PC-3 (cell line): ENCODE measurements at regions not wholly inside any gene's neighbourhood (a gene's known extent, or its start where the extent isn't known, plus 50 kb on each side); places are given as distances from the start of the nearest gene placed in this dataset.

Experiments used
- CTCF ChIP-seq: fragments of 300-600 bp; sonication (generic); conservative IDR thresholded peaks from 2 replicates; pipeline ENCODE4 v1.5.1; 2017; ENCODE audit warnings: antibody characterized with exemption, low read depth, mild to moderate bottlenecking, low read length
- EZH2 ChIP-seq: fragments of 300-600 bp; sonication (generic); IDR thresholded peaks from one replicate; pipeline ENCODE4 v1.6.1; 2017; ENCODE audit warnings: antibody characterized with exemption, mild to moderate bottlenecking, low read length; ENCODE audit not compliant: unreplicated experiment

DNA sequence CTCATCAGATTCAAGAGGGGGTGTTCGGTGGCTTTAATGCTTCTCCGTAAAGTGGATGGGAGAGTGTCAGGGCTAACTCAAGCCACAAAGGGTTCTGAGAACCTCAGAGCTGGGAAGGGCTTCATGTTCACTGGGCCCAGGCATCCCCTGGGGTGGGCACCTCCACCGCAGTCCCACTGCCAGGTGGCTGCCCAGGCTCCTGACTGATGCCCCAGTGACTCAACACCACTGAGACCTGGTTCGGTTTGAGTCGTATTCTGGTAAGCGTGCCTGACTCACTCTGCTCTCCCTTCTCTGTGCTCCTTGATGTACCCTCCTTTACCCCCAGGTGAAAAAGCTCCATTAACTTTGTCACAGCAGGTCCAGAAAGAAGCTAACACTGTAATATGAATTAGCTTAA lies 304.6 kb downstream of the RPLP1 start:
- TF ChIP-seq CTCF (no peak), EZH2 (no peak)
